CD14-positive monocyte (primary cell): ENCODE measurements at regions not wholly inside any gene's neighbourhood (a gene's known extent, or its start where the extent isn't known, plus 50 kb on each side); places are given as distances from the start of the nearest gene placed in this dataset.

Experiments
- DNase-seq, 3 donors: peaks; one replicate each; pipeline ENCODE4 v3.0.0-alpha.2; 2011 to 2022
- H2AFZ ChIP-seq: 2 replicates; pipeline ENCODE4 v1.6.0; 2012; ENCODE audit warnings: mild to moderate bottlenecking, low read depth, low read length, inconsistent platforms; ENCODE audit not compliant: insufficient read depth, poor library complexity, severe bottlenecking
- H3K27ac ChIP-seq, 2 donors: 1 replicate in 1 of 2; 2 replicates in 1 of 2; pipeline ENCODE4 v1.5.1; 2012 to 2013; ENCODE audit warnings: low read length in 2 of 2, control low read depth in 1 of 2, inconsistent platforms in 1 of 2, low read depth in 1 of 2, mild to moderate bottlenecking in 1 of 2
- H3K27me3 ChIP-seq, 2 donors: one replicate each; pipeline versions ENCODE4 v1.6.0 to v1.6.1; 2011 to 2013; ENCODE audit warnings: low read length in 2 of 2; ENCODE audit not compliant: control insufficient read depth in 2 of 2, insufficient read depth in 2 of 2
- H3K36me3 ChIP-seq, 2 donors: replicated peaks in 1 of 2; 1 replicate in 1 of 2; 2 replicates in 1 of 2; pipeline versions ENCODE4 v1.5.1 to v1.6.1; 2012 to 2013; ENCODE audit warnings: low read length in 2 of 2, control low read depth in 1 of 2, inconsistent platforms in 1 of 2, mild to moderate bottlenecking in 1 of 2; ENCODE audit not compliant: insufficient read depth in 2 of 2, control insufficient read depth in 1 of 2
- H3K4me1 ChIP-seq, 2 donors: 1 replicate in 1 of 2; 2 replicates in 1 of 2; pipeline versions ENCODE4 v1.5.1 to v1.6.1; 2012 to 2013; ENCODE audit warnings: low read length in 2 of 2, control low read depth in 1 of 2, inconsistent platforms in 1 of 2, mild to moderate bottlenecking in 1 of 2, moderate library complexity in 1 of 2; ENCODE audit not compliant: insufficient read depth in 2 of 2, control insufficient read depth in 1 of 2
- H3K4me2 ChIP-seq: replicated peaks from 2 replicates; pipeline ENCODE3; 2012; ENCODE audit warnings: low read length, moderate library complexity, mild to moderate bottlenecking; ENCODE audit not compliant: poor library complexity, severe bottlenecking; ENCODE audit errors: extremely low read depth
- H3K4me3 ChIP-seq, 3 experiments: fragments of 200-600 bp in 1 of 3; sonication (generic) in 1 of 3; replicated peaks in 1 of 3; 1 replicate in 2 of 3; 2 replicates in 1 of 3; pipeline ENCODE4 v1.5.1; 2011 to 2013; ENCODE audit warnings: low read length in 3 of 3, mild to moderate bottlenecking in 3 of 3, control low read depth in 2 of 3, low read depth in 2 of 3, inconsistent platforms in 1 of 3, moderate library complexity in 1 of 3
- H3K79me2 ChIP-seq: 2 replicates; pipeline ENCODE4 v1.6.0; 2012; ENCODE audit warnings: mild to moderate bottlenecking, control low read depth, inconsistent platforms, low read length, moderate library complexity; ENCODE audit not compliant: insufficient read depth
- H3K9ac ChIP-seq: 2 replicates; pipeline ENCODE4 v1.6.0; 2017; ENCODE audit warnings: low read length, mild to moderate bottlenecking; ENCODE audit not compliant: insufficient read depth, poor library complexity, severe bottlenecking
- H3K9me3 ChIP-seq, 2 donors: replicated peaks in 1 of 2; 1 replicate in 1 of 2; 2 replicates in 1 of 2; pipeline versions ENCODE4 v1.5.1 to v1.6.1; 2012 to 2013; ENCODE audit warnings: low read length in 2 of 2, control low read depth in 1 of 2; ENCODE audit not compliant: control insufficient read depth in 1 of 2, insufficient read depth in 1 of 2
- H4K20me1 ChIP-seq: 2 replicates; pipeline ENCODE4 v1.6.0; 2012; ENCODE audit warnings: mild to moderate bottlenecking, low read length, control low read depth, moderate library complexity; ENCODE audit not compliant: insufficient read depth
- H3K27ac Mint-ChIP-seq, 7 donors: one replicate each; pipeline ENCODE4 v1.8.0; 2020; ENCODE audit warnings: mild to moderate bottlenecking in 7 of 7, mixed read lengths in 7 of 7, moderate library complexity in 6 of 7, inconsistent platforms in 2 of 7
- H3K27me3 Mint-ChIP-seq, 3 donors: one replicate each; pipeline ENCODE4 v1.8.0; 2021 to 2022; ENCODE audit warnings: low read depth in 3 of 3, mild to moderate bottlenecking in 3 of 3, mixed read lengths in 3 of 3, moderate library complexity in 3 of 3, inconsistent platforms in 1 of 3
- H3K36me3 Mint-ChIP-seq, 2 donors: one replicate each; pipeline ENCODE4 v1.8.0; 2020; ENCODE audit warnings: mixed read lengths in 2 of 2, inconsistent platforms in 1 of 2, mild to moderate bottlenecking in 1 of 2
- H3K4me1 Mint-ChIP-seq: one replicate; pipeline ENCODE4 v1.8.0; 2020; ENCODE audit warnings: mild to moderate bottlenecking, mixed read lengths
- H3K4me3 Mint-ChIP-seq, 2 donors: one replicate each; pipeline ENCODE4 v1.8.0; 2020; ENCODE audit warnings: mild to moderate bottlenecking in 2 of 2, mixed read lengths in 2 of 2, moderate library complexity in 1 of 2
- H3K9me3 Mint-ChIP-seq, 7 donors: one replicate each; pipeline ENCODE4 v1.8.0; 2020 to 2022; ENCODE audit warnings: mixed read lengths in 7 of 7, mild to moderate bottlenecking in 6 of 7, moderate library complexity in 6 of 7, inconsistent platforms in 2 of 7
- intact Hi-C, 2 donors: fragments of 100-400 bp; cut with micrococcal nuclease; formaldehyde crosslinking; loops; one replicate each; pipeline versions ENCODE4 v1.15.0 to v1.15.1; 2023
- TF ChIP-seq, protein P1 (sequence below): fragments of 200-600 bp; IDR thresholded peaks from one replicate; pipeline ENCODE4 v1.8.0; 2022; ENCODE audit warnings: antibody characterized with exemption, mild to moderate bottlenecking

- TF ChIP-seq, protein P1, sequence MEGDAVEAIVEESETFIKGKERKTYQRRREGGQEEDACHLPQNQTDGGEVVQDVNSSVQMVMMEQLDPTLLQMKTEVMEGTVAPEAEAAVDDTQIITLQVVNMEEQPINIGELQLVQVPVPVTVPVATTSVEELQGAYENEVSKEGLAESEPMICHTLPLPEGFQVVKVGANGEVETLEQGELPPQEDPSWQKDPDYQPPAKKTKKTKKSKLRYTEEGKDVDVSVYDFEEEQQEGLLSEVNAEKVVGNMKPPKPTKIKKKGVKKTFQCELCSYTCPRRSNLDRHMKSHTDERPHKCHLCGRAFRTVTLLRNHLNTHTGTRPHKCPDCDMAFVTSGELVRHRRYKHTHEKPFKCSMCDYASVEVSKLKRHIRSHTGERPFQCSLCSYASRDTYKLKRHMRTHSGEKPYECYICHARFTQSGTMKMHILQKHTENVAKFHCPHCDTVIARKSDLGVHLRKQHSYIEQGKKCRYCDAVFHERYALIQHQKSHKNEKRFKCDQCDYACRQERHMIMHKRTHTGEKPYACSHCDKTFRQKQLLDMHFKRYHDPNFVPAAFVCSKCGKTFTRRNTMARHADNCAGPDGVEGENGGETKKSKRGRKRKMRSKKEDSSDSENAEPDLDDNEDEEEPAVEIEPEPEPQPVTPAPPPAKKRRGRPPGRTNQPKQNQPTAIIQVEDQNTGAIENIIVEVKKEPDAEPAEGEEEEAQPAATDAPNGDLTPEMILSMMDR = no peak
- Histone ChIP-seq H3K9ac (no peak overlapping the region), H3K4me1 (no peaks in the 10 kb centered on the region), H4K20me1 (no peaks in the 10 kb centered on the region), H3K27me3 (no peaks in the 10 kb centered on the region), H2AFZ (no peak overlapping the region), H3K79me2 (no peaks in the 10 kb centered on the region), H3K4me3 (no peak overlapping the region), H3K27ac (no peak overlapping the region), H3K9me3 (no peaks in the 10 kb centered on the region), H3K36me3 (no peaks in the 10 kb centered on the region), H3K4me2 (no peak overlapping the region)
- no peaks in the 10 kb centered on the region for H3K36me3 Mint-ChIP-seq
- intact Hi-C loops = no loop called here
- peaks cover 0 to 1% (median 0%) of the 10 kb centered on the region in 7 donors for H3K9me3 Mint-ChIP-seq
- no peak overlapping the region for H3K27ac Mint-ChIP-seq
- no peaks in the 10 kb centered on the region for H3K27me3 Mint-ChIP-seq
- no peak overlapping the region for H3K4me3 Mint-ChIP-seq
- no peak for DNase-seq
- H3K4me1 Mint-ChIP-seq = peaks cover 13% of the 10 kb centered on the region
Measured at GRCh38 chr12:77439749-77440148, 374.4 kb upstream of the E2F7 start.

GRCh38 chr12:77438644-77439043 is 373.3 kb upstream of the E2F7 start:
- H3K27me3 Mint-ChIP-seq = no peaks in the 10 kb centered on the region
- Histone ChIP-seq H2AFZ (no peak overlapping the region), H3K27me3 (no peaks in the 10 kb centered on the region), H4K20me1 (no peaks in the 10 kb centered on the region), H3K9ac (no peak overlapping the region), H3K4me3 (no peak overlapping the region), H3K4me2 (no peak overlapping the region), H3K27ac (no peak overlapping the region), H3K9me3 (no peaks in the 10 kb centered on the region), H3K79me2 (no peaks in the 10 kb centered on the region), H3K4me1 (no peaks in the 10 kb centered on the region), H3K36me3 (no peaks in the 10 kb centered on the region)
- H3K9me3 Mint-ChIP-seq = peaks cover 0 to 1% (median 0%) of the 10 kb centered on the region in 7 donors
- peaks cover 15% of the 10 kb centered on the region for H3K4me1 Mint-ChIP-seq
- TF ChIP-seq, protein P1 = no peak
- no peaks in the 10 kb centered on the region for H3K36me3 Mint-ChIP-seq
- no peak for DNase-seq
- no peak overlapping the region for H3K4me3 Mint-ChIP-seq
- intact Hi-C loops = no loop called here
- no peak overlapping the region for H3K27ac Mint-ChIP-seq
